WTC11 (cell line): ENCODE measurements at regions not wholly inside any gene's neighbourhood (a gene's known extent, or its start where the extent isn't known, plus 50 kb on each side); places are given as distances from the start of the nearest gene placed in this dataset.
"Not testable (repeated sequence)": the region's sequence is repeated elsewhere in the genome, so short reads cannot be mapped to it uniquely, and the experiment has no call there.

Source experiments
- ATAC-seq: fragments of 200-7000 bp; cut with Tn5 transposase; 2 replicates; pipeline ENCODE4 v1.10.0; 2021; ENCODE audit warnings: mild to moderate bottlenecking, moderate library complexity
- CTCF ChIA-PET: fragments of 300-600 bp; sonication (Branson Sonifier 250); formaldehyde crosslinking; loops from one replicate; lab custom pipeline; 2021; ENCODE audit warnings: antibody characterized with exemption; lab: Charles Lee
- POLR2A ChIA-PET: fragments of 350-600 bp; sonication (Branson Sonifier 250); formaldehyde crosslinking; loops from one replicate; lab custom pipeline; 2021; ENCODE audit warnings: antibody characterized with exemption; lab: Charles Lee
- DNase-seq: peaks from one replicate; pipeline ENCODE4 v3.0.0; 2021; ENCODE audit warnings: low spot score
- H3K27ac Mint-ChIP-seq: 2 replicates; pipeline ENCODE4 v1.8.0; 2021; ENCODE audit warnings: mixed read lengths
- H3K27me3 Mint-ChIP-seq: 2 replicates; pipeline ENCODE4 v1.8.0; 2021; ENCODE audit warnings: low read depth, mild to moderate bottlenecking, moderate library complexity, mixed read lengths
- H3K36me3 Mint-ChIP-seq: 2 replicates; pipeline ENCODE4 v1.8.0; 2021; ENCODE audit warnings: mixed read lengths
- H3K4me1 Mint-ChIP-seq: 2 replicates; pipeline ENCODE4 v1.8.0; 2022; ENCODE audit warnings: mixed read lengths
- H3K4me3 Mint-ChIP-seq: 2 replicates; pipeline ENCODE4 v1.8.0; 2021; ENCODE audit warnings: mild to moderate bottlenecking, moderate library complexity, mixed read lengths
- H3K9me3 Mint-ChIP-seq: 2 replicates; pipeline ENCODE4 v1.8.0; 2021; ENCODE audit warnings: mixed read lengths
- CDX4 ChIP-seq: fragments of 250-450 bp; sonication (Bioruptor Pico); IDR thresholded peaks from 2 replicates; pipeline ENCODE4 v1.9.0; 2021; ENCODE audit warnings: moderate library complexity, mild to moderate bottlenecking, inconsistent platforms, borderline replicate concordance
- EMX1 ChIP-seq: fragments of 250-450 bp; sonication (Bioruptor Pico); IDR thresholded peaks from 2 replicates; pipeline ENCODE4 v1.8.0; 2021; ENCODE audit warnings: mild to moderate bottlenecking
- NFATC4 ChIP-seq: fragments of 250-450 bp; sonication (Bioruptor Pico); IDR thresholded peaks from 2 replicates; pipeline ENCODE4 v1.9.0; 2021; ENCODE audit warnings: mild to moderate bottlenecking
- NFE2L1 ChIP-seq: sonication (generic); formaldehyde crosslinking; IDR thresholded peaks from 2 replicates; pipeline ENCODE4 v1.8.1; 2023; ENCODE audit warnings: missing genetic modification reagents
- OVOL2 ChIP-seq: fragments of 250-450 bp; sonication (Bioruptor Pico); IDR thresholded peaks from 2 replicates; pipeline ENCODE4 v1.9.0; 2021; ENCODE audit warnings: mild to moderate bottlenecking, borderline replicate concordance
- SOX15 ChIP-seq: fragments of 250-450 bp; sonication (Bioruptor Pico); IDR thresholded peaks from 2 replicates; pipeline ENCODE4 v1.9.0; 2021; ENCODE audit warnings: mild to moderate bottlenecking
- TCF7 ChIP-seq: sonication (generic); formaldehyde crosslinking; IDR thresholded peaks from 2 replicates; pipeline ENCODE4 v1.8.0; 2022; ENCODE audit warnings: mild to moderate bottlenecking, low read depth, missing genetic modification reagents, moderate library complexity
- TEAD4 ChIP-seq: sonication (generic); formaldehyde crosslinking; IDR thresholded peaks from 2 replicates; pipeline ENCODE4 v1.8.0; 2022; ENCODE audit warnings: mild to moderate bottlenecking, missing genetic modification reagents
- ZNF263 ChIP-seq: sonication (generic); formaldehyde crosslinking; IDR thresholded peaks from 2 replicates; pipeline ENCODE4 v1.8.1; 2022; ENCODE audit warnings: low read depth, mild to moderate bottlenecking, moderate library complexity, missing genetic modification reagents
- ZNF532 ChIP-seq: fragments of 250-450 bp; sonication (Bioruptor Pico); IDR thresholded peaks from 2 replicates; pipeline ENCODE4 v1.9.0; 2021; ENCODE audit warnings: mild to moderate bottlenecking, borderline replicate concordance
- TF ChIP-seq, protein P1 (sequence below): sonication (generic); formaldehyde crosslinking; IDR thresholded peaks from 2 replicates; pipeline ENCODE4 v1.8.0; 2022; ENCODE audit warnings: mild to moderate bottlenecking, missing genetic modification reagents
- TF ChIP-seq, protein P2 (sequence below): sonication (generic); formaldehyde crosslinking; IDR thresholded peaks from 2 replicates; pipeline ENCODE4 v1.8.1; 2023; ENCODE audit warnings: mild to moderate bottlenecking, moderate library complexity, missing genetic modification reagents
- TF ChIP-seq, protein P3 (sequence below): sonication (generic); formaldehyde crosslinking; IDR thresholded peaks from 2 replicates; pipeline ENCODE4 v1.8.0; 2022; ENCODE audit warnings: mild to moderate bottlenecking, missing genetic modification reagents
- TF ChIP-seq, protein P4 (sequence below): sonication (generic); formaldehyde crosslinking; IDR thresholded peaks from 2 replicates; pipeline ENCODE4 v1.8.0; 2023; ENCODE audit warnings: missing genetic modification reagents, mild to moderate bottlenecking, borderline replicate concordance
- TF ChIP-seq, protein P5 (sequence below): fragments of 250-450 bp; sonication (Bioruptor Pico); IDR thresholded peaks from 2 replicates; pipeline ENCODE4 v2.1.2; 2022; ENCODE audit warnings: mild to moderate bottlenecking, moderate library complexity

GRCh38 chr21:35801391-35801790 lies 258.9 kb downstream of the SETD4 start:
- Mint-ChIP-seq H3K27me3 (no peaks in the 10 kb centered on the region; the same call in 1 of the 2 replicates), H3K36me3 (peaks cover 7% of the 10 kb centered on the region), H3K4me3 (no peak overlapping the region), H3K9me3 (peaks cover 34% of the 10 kb centered on the region), H3K27ac (no peak overlapping the region), H3K4me1 (peaks cover 22% of the 10 kb centered on the region)
- CTCF ChIA-PET: interaction anchor here (1.3 kb wide), 1 partner anchor 10 kb away, joined by 3 read pairs; no protein-coding TSS in a partner anchor
- ATAC-seq (no peak), DNase-seq (no peak)
- POLR2A ChIA-PET: no interaction called here
- TF ChIP-seq TEAD4 (no peak), ZNF532 (CRISPR knock-in tag) (no peak), NFATC4 (no peak)
- TF ChIP-seq, protein P1, sequence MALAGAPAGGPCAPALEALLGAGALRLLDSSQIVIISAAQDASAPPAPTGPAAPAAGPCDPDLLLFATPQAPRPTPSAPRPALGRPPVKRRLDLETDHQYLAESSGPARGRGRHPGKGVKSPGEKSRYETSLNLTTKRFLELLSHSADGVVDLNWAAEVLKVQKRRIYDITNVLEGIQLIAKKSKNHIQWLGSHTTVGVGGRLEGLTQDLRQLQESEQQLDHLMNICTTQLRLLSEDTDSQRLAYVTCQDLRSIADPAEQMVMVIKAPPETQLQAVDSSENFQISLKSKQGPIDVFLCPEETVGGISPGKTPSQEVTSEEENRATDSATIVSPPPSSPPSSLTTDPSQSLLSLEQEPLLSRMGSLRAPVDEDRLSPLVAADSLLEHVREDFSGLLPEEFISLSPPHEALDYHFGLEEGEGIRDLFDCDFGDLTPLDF (CRISPR knock-in tag): no peak
- TF ChIP-seq, protein P2, sequence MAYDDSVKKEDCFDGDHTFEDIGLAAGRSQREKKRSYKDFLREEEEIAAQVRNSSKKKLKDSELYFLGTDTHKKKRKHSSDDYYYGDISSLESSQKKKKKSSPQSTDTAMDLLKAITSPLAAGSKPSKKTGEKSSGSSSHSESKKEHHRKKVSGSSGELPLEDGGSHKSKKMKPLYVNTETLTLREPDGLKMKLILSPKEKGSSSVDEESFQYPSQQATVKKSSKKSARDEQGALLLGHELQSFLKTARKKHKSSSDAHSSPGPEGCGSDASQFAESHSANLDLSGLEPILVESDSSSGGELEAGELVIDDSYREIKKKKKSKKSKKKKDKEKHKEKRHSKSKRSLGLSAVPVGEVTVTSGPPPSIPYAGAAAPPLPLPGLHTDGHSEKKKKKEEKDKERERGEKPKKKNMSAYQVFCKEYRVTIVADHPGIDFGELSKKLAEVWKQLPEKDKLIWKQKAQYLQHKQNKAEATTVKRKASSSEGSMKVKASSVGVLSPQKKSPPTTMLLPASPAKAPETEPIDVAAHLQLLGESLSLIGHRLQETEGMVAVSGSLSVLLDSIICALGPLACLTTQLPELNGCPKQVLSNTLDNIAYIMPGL (CRISPR knock-in tag): no peak
- TF ChIP-seq, protein P3, sequence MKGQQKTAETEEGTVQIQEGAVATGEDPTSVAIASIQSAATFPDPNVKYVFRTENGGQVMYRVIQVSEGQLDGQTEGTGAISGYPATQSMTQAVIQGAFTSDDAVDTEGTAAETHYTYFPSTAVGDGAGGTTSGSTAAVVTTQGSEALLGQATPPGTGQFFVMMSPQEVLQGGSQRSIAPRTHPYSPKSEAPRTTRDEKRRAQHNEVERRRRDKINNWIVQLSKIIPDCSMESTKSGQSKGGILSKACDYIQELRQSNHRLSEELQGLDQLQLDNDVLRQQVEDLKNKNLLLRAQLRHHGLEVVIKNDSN (CRISPR knock-in tag): no peak

- peaks cover 22% of the 10 kb centered on the region for H3K4me1 Mint-ChIP-seq
- DNase-seq, ATAC-seq, H3K27ac Mint-ChIP-seq, H3K27me3 Mint-ChIP-seq, POLR2A ChIA-PET, H3K36me3 Mint-ChIP-seq, H3K4me3 Mint-ChIP-seq: not testable (repeated sequence)
- peaks cover 34% of the 10 kb centered on the region for H3K9me3 Mint-ChIP-seq
- CTCF ChIA-PET: interaction anchor here (1.3 kb wide), 1 partner anchor 10 kb away, joined by 3 read pairs; no protein-coding TSS in a partner anchor
These were observed 259.4 kb downstream of the SETD4 start for GRCh38 chr21:35800796-35801385.

DNA sequence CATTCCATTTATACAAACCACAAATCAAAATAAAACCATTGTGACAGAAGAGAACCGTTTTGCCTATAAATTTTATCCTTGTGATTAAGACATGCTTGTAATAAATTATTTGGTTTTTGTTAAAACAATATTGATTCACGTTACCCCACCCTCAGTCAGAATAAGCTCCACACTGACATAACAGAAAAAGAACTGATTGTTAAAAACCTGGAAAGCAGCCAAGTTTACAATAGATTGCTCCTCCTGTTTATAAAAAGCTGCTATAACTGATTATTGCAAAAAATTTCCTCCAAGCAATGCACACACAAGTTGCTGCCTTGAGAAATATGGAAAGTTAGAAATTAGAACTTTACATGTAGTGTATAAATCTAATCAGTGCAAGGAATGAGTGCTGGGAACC lies 263.5 kb downstream of the SETD4 start:
- no peaks in the 10 kb centered on the region; the same call in 1 of the 2 replicates for H3K27me3 Mint-ChIP-seq
- ATAC-seq: no peak
- CTCF ChIA-PET: no interaction called here
- H3K9me3 Mint-ChIP-seq: peaks cover 22% of the 10 kb centered on the region
- peaks cover 18% of the 10 kb centered on the region for H3K4me1 Mint-ChIP-seq
- no peak overlapping the region for H3K27ac Mint-ChIP-seq
- TF ChIP-seq TCF7 (CRISPR knock-in tag) (no peak), ZNF263 (CRISPR knock-in tag) (no peak), EMX1 (no peak), CDX4 (CRISPR knock-in tag) (no peak), OVOL2 (CRISPR knock-in tag) (no peak), NFE2L1 (CRISPR knock-in tag) (no peak), SOX15 (no peak)
- TF ChIP-seq, protein P4, sequence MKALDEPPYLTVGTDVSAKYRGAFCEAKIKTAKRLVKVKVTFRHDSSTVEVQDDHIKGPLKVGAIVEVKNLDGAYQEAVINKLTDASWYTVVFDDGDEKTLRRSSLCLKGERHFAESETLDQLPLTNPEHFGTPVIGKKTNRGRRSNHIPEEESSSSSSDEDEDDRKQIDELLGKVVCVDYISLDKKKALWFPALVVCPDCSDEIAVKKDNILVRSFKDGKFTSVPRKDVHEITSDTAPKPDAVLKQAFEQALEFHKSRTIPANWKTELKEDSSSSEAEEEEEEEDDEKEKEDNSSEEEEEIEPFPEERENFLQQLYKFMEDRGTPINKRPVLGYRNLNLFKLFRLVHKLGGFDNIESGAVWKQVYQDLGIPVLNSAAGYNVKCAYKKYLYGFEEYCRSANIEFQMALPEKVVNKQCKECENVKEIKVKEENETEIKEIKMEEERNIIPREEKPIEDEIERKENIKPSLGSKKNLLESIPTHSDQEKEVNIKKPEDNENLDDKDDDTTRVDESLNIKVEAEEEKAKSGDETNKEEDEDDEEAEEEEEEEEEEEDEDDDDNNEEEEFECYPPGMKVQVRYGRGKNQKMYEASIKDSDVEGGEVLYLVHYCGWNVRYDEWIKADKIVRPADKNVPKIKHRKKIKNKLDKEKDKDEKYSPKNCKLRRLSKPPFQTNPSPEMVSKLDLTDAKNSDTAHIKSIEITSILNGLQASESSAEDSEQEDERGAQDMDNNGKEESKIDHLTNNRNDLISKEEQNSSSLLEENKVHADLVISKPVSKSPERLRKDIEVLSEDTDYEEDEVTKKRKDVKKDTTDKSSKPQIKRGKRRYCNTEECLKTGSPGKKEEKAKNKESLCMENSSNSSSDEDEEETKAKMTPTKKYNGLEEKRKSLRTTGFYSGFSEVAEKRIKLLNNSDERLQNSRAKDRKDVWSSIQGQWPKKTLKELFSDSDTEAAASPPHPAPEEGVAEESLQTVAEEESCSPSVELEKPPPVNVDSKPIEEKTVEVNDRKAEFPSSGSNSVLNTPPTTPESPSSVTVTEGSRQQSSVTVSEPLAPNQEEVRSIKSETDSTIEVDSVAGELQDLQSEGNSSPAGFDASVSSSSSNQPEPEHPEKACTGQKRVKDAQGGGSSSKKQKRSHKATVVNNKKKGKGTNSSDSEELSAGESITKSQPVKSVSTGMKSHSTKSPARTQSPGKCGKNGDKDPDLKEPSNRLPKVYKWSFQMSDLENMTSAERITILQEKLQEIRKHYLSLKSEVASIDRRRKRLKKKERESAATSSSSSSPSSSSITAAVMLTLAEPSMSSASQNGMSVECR (CRISPR knock-in tag): no peak
- TF ChIP-seq, protein P5, sequence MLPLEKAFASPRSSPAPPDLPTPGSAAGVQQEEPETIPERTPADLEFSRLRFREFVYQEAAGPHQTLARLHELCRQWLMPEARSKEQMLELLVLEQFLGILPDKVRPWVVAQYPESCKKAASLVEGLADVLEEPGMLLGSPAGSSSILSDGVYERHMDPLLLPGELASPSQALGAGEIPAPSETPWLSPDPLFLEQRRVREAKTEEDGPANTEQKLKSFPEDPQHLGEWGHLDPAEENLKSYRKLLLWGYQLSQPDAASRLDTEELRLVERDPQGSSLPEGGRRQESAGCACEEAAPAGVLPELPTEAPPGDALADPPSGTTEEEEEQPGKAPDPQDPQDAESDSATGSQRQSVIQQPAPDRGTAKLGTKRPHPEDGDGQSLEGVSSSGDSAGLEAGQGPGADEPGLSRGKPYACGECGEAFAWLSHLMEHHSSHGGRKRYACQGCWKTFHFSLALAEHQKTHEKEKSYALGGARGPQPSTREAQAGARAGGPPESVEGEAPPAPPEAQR (CRISPR knock-in tag): no peak
- TF ChIP-seq, protein P3 (CRISPR knock-in tag): no peak
- TF ChIP-seq, all 79 proteins: peak for 0
- DNase-seq: no peak
- Mint-ChIP-seq H3K36me3 (peaks cover 7% of the 10 kb centered on the region), H3K4me3 (no peak overlapping the region)
- POLR2A ChIA-PET: no interaction called here
